GM18951 (cell line): ENCODE measurements at regions not wholly inside any gene's neighbourhood (a gene's known extent, or its start where the extent isn't known, plus 50 kb on each side); places are given as distances from the start of the nearest gene placed in this dataset.
"Not testable (repeated sequence)": the region's sequence is repeated elsewhere in the genome, so short reads cannot be mapped to it uniquely, and the experiment has no call there.

Experiments used
- POLR2A ChIP-seq: IDR thresholded peaks from 4 replicates; pipeline ENCODE4 v1.6.1; 2011; ENCODE audit warnings: mild to moderate bottlenecking; ENCODE audit not compliant: insufficient read length, insufficient read depth; ENCODE audit errors: extremely low read depth
- in situ Hi-C: fragments of 300-500 bp; cut with MboI; formaldehyde crosslinking; loops from one replicate; pipeline ENCODE4 v1.12.0; 2022; ENCODE audit warnings: low sequenced_read_pairs, mixed read lengths, inconsistent platforms; ENCODE audit not compliant: unreplicated experiment

DNA sequence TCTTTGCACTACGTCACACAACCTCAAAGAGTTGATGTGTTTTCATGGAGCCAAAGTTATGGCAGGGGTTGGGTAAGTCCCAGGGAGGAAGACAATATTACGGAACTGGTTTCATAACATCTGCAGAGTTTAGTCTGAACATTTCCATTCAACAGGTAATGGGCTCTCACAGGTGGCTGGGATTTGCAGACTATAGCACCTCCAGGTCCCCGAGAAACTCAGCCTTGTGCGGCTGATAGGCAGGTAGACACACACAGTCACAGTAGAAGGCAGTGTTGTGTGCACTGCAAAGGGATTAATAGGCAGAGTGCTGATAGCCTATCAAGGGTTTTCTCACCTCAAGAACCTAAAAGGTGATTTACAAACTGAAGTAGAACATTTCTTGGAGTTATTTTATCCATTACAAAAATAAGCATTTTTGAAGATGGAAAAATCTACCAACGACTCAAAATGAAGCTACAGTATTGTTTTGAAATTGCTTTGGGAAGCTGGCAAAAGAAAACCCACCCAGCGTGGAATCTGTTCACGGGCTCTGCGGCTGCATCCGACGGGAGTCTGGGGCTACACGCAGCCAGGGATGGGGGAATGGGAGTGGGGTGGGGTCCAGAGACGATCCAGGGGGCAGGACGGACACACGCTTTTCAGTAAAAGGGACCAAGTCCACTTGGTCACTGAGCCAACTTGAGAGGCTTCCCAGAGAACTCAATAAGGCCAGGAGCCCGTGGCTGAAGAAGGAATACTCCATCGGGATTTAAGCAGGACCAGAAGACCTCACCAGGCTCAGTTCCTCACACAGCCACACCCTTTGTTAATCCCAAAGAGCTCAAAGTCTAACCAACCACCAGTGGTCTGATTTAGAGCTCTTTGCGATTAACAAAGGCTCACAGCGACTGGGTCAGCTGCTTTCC is 82.9 kb downstream of the CHRNA1 start:
- TF ChIP-seq POLR2A, result no peak
- in situ Hi-C loops, result loop anchor here (10.0 kb wide), 2 partner anchors 77 to 217 kb away; no protein-coding TSS in a partner anchor

DNA sequence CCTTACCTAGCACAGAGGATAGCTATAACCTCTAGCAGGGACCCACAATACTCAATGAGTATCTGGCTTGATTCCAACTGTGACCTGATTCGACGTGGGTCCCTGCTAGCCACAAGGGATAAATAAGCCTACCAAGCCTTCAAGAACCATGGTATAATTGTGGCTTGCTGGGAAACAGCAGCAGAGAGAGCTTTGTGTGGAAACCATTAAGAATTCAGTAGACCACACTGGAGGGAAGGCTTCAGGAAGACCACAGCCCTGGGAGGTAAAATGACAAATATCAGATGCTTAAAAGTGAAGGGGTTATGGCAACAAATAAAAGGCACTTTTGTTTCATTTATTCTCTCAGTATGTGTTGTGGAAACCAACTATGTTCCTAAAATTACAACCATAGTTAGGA is 82.6 kb upstream of the WIPF1 start:
- TF ChIP-seq POLR2A, result no peak
- in situ Hi-C loops, result loop anchor here (10.0 kb wide), 2 partner anchors 75 to 215 kb away; no protein-coding TSS in a partner anchor

DNA sequence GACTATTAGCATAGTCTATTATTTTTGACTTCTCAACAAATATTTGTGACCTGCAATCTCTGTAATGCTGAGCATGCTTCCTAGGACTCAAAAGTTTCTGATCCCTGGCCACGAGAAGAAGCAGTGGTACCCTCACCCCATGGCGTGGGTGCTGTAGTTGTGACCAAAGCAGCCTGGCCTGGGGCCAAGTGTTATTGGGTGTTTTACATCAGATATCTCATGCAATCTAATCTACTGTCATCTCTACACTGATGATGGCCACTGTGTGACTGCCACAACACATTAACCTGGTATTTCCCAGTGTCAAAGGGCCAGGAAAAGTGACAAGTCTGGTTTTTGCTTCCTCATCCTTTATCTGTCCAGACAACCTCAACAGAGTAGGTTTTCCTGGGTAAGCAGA is 80.8 kb upstream of the WIPF1 start:
- in situ Hi-C loops, result no loop called here
- TF ChIP-seq POLR2A, result no peak

DNA sequence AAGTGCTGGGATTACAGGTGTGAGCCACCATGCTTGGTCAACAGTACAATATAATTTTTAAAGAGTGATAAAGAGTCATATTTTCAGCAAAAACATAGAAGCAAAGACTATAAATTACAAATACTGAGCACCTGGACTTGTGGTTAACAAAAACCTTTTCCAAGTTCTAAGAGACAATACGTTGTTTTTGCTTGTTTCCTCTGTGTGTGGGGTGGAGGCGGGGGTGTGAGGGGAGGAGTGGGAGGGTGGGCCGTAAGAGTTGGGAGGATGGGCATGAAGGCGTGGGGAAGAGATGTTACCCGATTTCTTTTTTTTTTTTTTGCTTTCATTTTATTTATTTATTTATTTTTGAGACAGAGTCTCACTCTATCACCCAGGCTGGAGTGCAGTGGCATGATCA is 78.0 kb upstream of the WIPF1 start:
- in situ Hi-C loops, result no loop called here
- no peak for TF ChIP-seq POLR2A

DNA sequence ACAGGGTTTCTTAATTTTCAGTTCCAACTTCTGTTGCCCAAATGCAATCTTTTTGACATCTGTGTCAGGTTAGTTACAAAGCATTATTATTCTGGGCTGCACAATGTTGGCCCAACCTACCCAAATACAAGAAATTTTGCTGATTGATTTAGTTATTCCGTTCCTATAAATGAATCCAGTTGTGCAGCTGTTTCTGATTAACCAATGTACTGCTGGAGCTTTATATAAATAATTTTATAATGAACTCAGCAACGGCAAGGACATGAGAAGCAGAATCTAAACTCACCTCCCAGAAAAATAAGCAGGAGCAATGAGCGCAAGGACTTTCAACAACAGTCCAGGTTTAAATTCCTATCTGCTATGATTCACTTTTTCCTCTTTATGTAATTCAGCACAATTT is 76.3 kb upstream of the WIPF1 start:
- in situ Hi-C loops, result no loop called here
- no peak for TF ChIP-seq POLR2A

DNA sequence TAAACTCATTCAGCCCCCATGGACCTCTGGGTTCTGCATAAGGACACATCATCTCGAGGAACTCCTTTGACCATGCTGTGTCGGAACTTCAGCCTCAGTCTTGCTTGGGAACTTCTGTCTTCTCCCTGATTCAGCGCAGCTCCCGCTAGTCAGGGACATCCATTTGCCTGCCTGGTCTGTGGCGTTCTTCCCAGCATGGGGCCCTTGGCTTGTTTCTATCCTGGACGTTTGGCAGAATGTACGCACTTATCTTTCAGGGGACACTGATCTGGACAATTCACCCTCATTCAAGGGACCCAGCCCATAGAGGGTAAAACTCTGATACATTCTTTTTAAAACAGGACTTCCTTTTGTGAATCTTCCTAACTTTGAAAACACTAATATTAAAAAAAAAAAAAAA is 75.8 kb upstream of the WIPF1 start:
- in situ Hi-C loops, result no loop called here
- TF ChIP-seq POLR2A, result no peak

DNA sequence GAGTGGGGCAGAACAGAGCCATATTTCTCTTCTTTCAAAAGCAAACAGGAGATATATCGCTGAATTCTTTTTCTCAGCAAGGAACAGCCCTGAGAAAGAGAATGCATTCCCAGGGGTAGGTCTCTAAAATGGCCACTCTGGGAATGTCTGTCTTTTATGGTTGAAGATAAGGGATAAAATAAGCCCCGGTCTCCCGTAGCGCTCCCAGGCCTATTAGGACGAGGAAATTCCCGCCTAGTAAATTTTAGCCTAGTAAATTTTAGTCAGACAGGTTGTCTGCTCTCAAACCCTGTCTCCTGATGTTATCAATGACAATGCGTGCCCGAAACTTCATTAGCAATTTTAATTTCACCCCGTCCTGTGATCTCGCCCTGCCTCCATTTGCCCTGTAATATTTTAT is 73.9 kb upstream of the WIPF1 start:
- in situ Hi-C loops, result not testable (repeated sequence)

DNA sequence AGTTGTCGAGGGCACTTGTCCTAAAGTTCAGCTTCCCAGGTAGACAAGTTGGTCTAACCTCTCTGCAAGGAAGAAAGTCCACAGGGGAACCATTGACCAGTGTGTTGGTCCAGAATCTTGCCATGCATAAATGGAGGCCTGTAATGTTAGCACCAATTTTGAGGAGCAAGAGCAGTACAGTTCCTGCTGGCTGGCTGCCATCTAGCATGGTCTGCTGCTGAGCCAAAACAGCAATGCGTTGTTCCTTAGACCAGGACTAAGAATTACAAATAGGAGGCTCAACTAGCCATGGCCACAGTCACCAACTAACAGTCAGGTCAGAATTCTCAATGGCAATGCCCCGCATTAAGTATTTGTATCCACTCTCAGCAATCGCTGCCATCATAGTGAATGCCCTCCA is 72.8 kb upstream of the WIPF1 start:
- no peak for TF ChIP-seq POLR2A
- in situ Hi-C loops, result no loop called here

DNA sequence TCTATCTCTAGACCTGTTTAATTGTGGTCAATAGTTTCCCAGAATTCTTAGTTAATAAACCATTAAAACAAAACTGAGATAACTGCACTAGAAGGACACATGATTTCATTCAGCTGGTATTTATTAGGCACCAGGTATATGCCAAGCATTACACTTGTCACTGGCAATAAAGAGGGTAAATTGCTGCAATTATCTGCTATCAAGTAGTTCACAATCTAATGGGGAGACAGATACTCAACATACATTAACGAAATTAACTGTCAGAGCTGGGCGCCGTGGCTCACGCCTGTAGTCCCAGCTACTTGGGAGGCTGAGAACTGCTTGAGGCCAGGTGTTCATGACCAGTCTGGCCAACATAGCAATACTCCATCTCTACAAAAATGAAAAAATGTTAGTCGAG is 71.7 kb upstream of the WIPF1 start:
- TF ChIP-seq POLR2A, result no peak

DNA sequence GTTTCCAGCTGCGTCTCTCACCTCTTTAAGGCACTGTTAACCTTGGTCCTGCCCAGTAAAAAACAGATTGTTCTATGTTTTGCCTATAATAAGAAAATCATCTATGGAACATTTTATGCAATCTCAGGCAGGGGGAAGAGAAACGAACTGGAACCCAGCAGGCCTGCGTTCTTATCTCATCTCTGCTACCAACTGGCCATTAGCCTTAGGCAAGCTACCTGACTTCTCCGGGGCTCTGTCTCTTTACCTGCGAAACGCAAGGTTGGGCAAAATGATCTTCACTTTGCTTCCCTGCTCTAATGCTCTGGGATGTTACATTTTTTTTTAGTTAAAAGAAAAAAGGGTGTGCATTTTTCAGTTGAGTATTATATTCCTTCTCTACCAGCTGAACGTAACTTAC is 70.5 kb upstream of the WIPF1 start:
- TF ChIP-seq POLR2A, result no peak
- in situ Hi-C loops, result no loop called here

More for the DNA sequence above, 71.7 kb upstream of the WIPF1 start:
- in situ Hi-C loops, result no loop called here

DNA sequence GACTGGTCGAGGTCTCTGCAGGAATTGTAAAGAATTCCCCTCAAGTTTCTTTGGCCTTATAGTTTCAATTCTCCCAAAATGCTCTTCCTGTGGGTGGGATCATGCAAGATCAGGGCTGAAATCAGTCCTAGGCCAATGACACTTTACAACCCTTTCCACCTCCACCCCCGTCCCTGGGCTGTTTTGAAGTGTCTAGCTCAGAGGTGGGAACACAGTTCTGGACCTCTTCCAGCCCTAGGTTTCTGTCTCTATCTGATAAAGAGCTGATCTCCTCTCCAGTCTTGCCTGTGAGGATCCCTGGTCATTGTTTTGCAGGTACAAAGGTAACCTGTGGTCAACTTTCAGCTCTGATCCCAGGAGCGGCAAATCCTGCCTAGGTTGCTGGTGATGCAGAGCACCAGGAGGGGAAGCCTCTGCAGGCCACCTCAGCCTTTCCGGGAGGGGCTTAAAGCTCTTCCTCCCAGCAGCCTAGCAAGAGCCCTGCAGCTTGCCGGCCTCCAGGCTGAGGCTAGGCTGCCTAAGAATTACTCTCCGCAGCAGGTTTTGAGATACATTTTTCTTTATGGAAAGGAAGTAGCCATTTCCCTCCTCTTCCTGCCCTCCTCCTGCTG is 69.8 kb upstream of the WIPF1 start:
- in situ Hi-C loops, result no loop called here
- no peak for TF ChIP-seq POLR2A

DNA sequence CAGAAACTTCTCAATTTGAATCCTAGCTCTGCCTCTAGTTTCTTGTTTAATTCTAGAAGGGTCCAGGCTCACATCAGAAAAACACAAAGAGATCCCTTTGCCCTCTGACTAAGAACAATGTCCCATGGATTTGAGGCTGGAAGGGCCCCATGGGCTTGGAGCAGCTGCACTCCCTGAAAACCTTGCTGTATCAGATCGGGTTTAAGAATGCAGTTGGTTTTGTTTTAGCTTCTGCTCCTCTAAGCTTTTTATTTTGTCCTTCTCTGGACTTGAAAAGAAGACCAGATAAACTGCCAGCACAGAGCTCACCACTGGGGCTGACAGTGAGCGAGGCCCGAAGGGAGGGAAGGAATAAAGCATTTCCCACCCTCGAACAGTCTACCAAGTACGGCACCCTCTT is 69.2 kb upstream of the WIPF1 start:
- no peak for TF ChIP-seq POLR2A
- in situ Hi-C loops, result no loop called here

DNA sequence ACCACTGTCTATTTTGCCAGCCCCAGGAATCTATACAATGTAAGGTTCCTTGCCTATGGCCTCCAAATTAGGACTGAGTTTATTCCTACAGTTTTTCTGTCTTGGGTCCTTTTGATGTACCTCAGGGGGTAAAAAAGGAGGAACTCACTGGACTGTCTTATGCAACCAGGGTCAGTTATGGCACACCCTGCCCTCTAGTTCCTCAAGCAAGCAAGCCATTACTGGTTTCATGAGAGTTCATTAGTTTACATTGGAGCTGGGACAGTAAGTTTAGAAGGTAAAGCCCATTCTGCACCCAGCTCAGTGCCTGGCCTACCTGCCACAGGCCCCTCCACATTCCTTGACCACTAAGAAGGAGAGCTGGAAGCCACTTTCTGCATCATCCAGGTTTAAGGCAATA is 68.7 kb upstream of the WIPF1 start:
- in situ Hi-C loops, result no loop called here
- no peak for TF ChIP-seq POLR2A
